HG03159 (cell line): ENCODE measurements at regions not wholly inside any gene's neighbourhood (a gene's known extent, or its start where the extent isn't known, plus 50 kb on each side); places are given as distances from the start of the nearest gene placed in this dataset.

ENCODE experiments used
- ATAC-seq: cut with Tn5 transposase; IDR thresholded peaks from one replicate; pipeline ENCODE4 v1.9.1; 2021; ENCODE audit warnings: mild to moderate bottlenecking, moderate library complexity; ENCODE audit not compliant: unreplicated experiment

GRCh38 chr13:67867206-67867605 lies 637.1 kb upstream of the PCDH9 start:
- no peak for ATAC-seq

- no peak for ATAC-seq
Observed at GRCh38 chr13:67860315-67860714, 630.2 kb upstream of the PCDH9 start.

GRCh38 chr13:67859904-67860303 lies 629.8 kb upstream of the PCDH9 start:
- ATAC-seq: no peak

GRCh38 chr13:67857581-67858310 lies 627.6 kb upstream of the PCDH9 start:
- ATAC-seq: no peak

- ATAC-seq: no peak
Observed at GRCh38 chr13:67856955-67857354, 626.8 kb upstream of the PCDH9 start.

- ATAC-seq: no peak
Observed at GRCh38 chr13:67855741-67856238, 625.7 kb upstream of the PCDH9 start.

GRCh38 chr13:67854990-67855389 lies 624.9 kb upstream of the PCDH9 start:
- no peak for ATAC-seq

- ATAC-seq: no peak
Observed at GRCh38 chr13:67844574-67844973, 614.4 kb upstream of the PCDH9 start.

GRCh38 chr13:67841071-67841470 lies 610.9 kb upstream of the PCDH9 start:
- no peak for ATAC-seq

- no peak for ATAC-seq
Observed at GRCh38 chr13:67833564-67833963, 603.4 kb upstream of the PCDH9 start.

- ATAC-seq: no peak
Observed at GRCh38 chr13:67829641-67830040, 599.5 kb upstream of the PCDH9 start.

GRCh38 chr13:67827992-67828391 lies 597.9 kb upstream of the PCDH9 start:
- ATAC-seq: no peak

- ATAC-seq: no peak
Observed at GRCh38 chr13:67821606-67822005, 591.5 kb upstream of the PCDH9 start.

- ATAC-seq: no peak
Observed at GRCh38 chr13:67806796-67807195, 576.7 kb upstream of the PCDH9 start.

- no peak for ATAC-seq
Observed at GRCh38 chr13:67803118-67803517, 573.0 kb upstream of the PCDH9 start.

- ATAC-seq: no peak
Observed at GRCh38 chr13:67792151-67792676, 562.1 kb upstream of the PCDH9 start.

- ATAC-seq: no peak
Observed at GRCh38 chr13:67791047-67791446, 560.9 kb upstream of the PCDH9 start.

- ATAC-seq: no peak
Observed at GRCh38 chr13:67776151-67776550, 546.0 kb upstream of the PCDH9 start.

- no peak for ATAC-seq
Observed at GRCh38 chr13:67775359-67775758, 545.2 kb upstream of the PCDH9 start.

GRCh38 chr13:67772807-67773453 lies 542.8 kb upstream of the PCDH9 start:
- ATAC-seq: no peak

- ATAC-seq: no peak
Observed at GRCh38 chr13:67771106-67771505, 541.0 kb upstream of the PCDH9 start.

GRCh38 chr13:67769987-67770341 lies 539.8 kb upstream of the PCDH9 start:
- no peak for ATAC-seq
